ENCODE measurements at regions not wholly inside any gene's neighbourhood (a gene's known extent, or its start where the extent isn't known, plus 50 kb on each side); places are given as distances from the start of the nearest gene placed in this dataset.

- POLR2A ChIA-PET, result no interaction called here
- intact Hi-C loops (cut with DNase I, micrococcal nuclease), result no loop called here
- TF ChIP-seq CTCF (IDR thresholded peaks at IDR 0.05), result no peak
- H3K27ac ChIP-seq (ENCODE audit: low read depth in 1 of 2, low read length in 2 of 2), result no peak overlapping the region
- no peak overlapping the region for H3K4me3 ChIP-seq (ENCODE audit: low read length)
- H3K27ac Mint-ChIP-seq, result no peak overlapping the region
- H3K4me1 ChIP-seq (ENCODE audit: insufficient read depth, low read length), result no peaks in the 10 kb centered on the region
- ATAC-seq (ENCODE audit: poor library complexity), result no peak
- H3K36me3 Mint-ChIP-seq (ENCODE audit: low read depth), result no peaks in the 10 kb centered on the region
- H3K27me3 ChIP-seq (ENCODE audit: control insufficient read depth in 1 of 2, insufficient read depth in 2 of 2, low read length in 2 of 2), result no peaks in the 10 kb centered on the region
- H3K4me1 Mint-ChIP-seq (ENCODE audit: low read depth), result no peaks in the 10 kb centered on the region
- no peaks in the 10 kb centered on the region for H3K36me3 ChIP-seq (ENCODE audit: insufficient read depth, low read length)
- DNase-seq, result no peak
- CTCF ChIA-PET, result no interaction called here
- no peak overlapping the region for H3K4me3 Mint-ChIP-seq
- no peaks in the 10 kb centered on the region for H3K27me3 Mint-ChIP-seq
- no peaks in the 10 kb centered on the region for H3K9me3 ChIP-seq (ENCODE audit: control insufficient read depth in 1 of 2, insufficient read depth in 1 of 2, low read length in 2 of 2)
- no peaks in the 10 kb centered on the region for H3K9me3 Mint-ChIP-seq
Measured at GRCh38 chr15:46317029-46317428, 682.2 kb downstream of the SQOR start.

GRCh38 chr15:46322753-46323152, 687.9 kb downstream of the SQOR start:
- no peak for TF ChIP-seq CTCF (IDR thresholded peaks at IDR 0.05)
- no peak for DNase-seq
- POLR2A ChIA-PET, result no interaction called here
- Histone ChIP-seq H3K27ac (ENCODE audit: low read depth in 1 of 2, low read length in 2 of 2) (no peak overlapping the region), H3K4me1 (ENCODE audit: insufficient read depth, low read length) (no peaks in the 10 kb centered on the region), H3K36me3 (ENCODE audit: insufficient read depth, low read length) (no peaks in the 10 kb centered on the region), H3K27me3 (ENCODE audit: control insufficient read depth in 1 of 2, insufficient read depth in 2 of 2, low read length in 2 of 2) (no peaks in the 10 kb centered on the region), H3K4me3 (ENCODE audit: low read length) (no peak overlapping the region), H3K9me3 (ENCODE audit: control insufficient read depth in 1 of 2, insufficient read depth in 1 of 2, low read length in 2 of 2) (no peaks in the 10 kb centered on the region)
- H3K36me3 Mint-ChIP-seq (ENCODE audit: low read depth), result no peaks in the 10 kb centered on the region
- no peaks in the 10 kb centered on the region for H3K9me3 Mint-ChIP-seq
- no peak overlapping the region for H3K4me3 Mint-ChIP-seq
- intact Hi-C loops (cut with DNase I, micrococcal nuclease), result no loop called here
- no peaks in the 10 kb centered on the region for H3K4me1 Mint-ChIP-seq (ENCODE audit: low read depth)
- ATAC-seq (ENCODE audit: poor library complexity), result no peak
- CTCF ChIA-PET, result no interaction called here
- H3K27ac Mint-ChIP-seq, result no peak overlapping the region
- no peaks in the 10 kb centered on the region for H3K27me3 Mint-ChIP-seq

DNA sequence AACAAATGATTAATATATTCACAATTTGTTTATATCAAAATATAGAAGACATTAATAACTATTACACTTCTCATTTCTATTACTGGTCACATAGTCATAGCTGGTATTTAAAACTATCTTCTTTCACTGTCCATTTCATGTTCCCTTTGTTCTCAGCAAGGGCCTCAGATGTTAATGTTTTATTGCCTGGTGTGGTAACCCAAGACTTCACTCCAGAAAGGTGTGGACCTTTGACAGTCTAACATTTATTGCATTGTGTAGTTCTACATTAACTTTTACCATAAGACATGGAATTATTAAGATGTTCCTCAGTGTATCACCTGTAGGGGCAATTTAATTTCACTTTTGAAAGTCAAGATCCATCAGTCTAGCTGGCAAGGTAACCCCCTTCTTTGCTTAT, 691.3 kb downstream of the SQOR start:
- DNase-seq (no peak), ATAC-seq (ENCODE audit: poor library complexity) (no peak)
- Mint-ChIP-seq H3K27ac (no peak overlapping the region), H3K27me3 (no peaks in the 10 kb centered on the region), H3K9me3 (peaks cover 3% of the 10 kb centered on the region), H3K4me1 (ENCODE audit: low read depth) (no peaks in the 10 kb centered on the region), H3K36me3 (ENCODE audit: low read depth) (no peaks in the 10 kb centered on the region), H3K4me3 (no peak overlapping the region)
- POLR2A ChIA-PET, result no interaction called here
- H3K27me3 ChIP-seq (ENCODE audit: control insufficient read depth in 1 of 2, insufficient read depth in 2 of 2, low read length in 2 of 2), result no peaks in the 10 kb centered on the region
- intact Hi-C loops (cut with DNase I, micrococcal nuclease), result no loop called here
- H3K4me3 ChIP-seq (ENCODE audit: low read length), result no peak overlapping the region
- CTCF ChIA-PET, result no interaction called here
- H3K9me3 ChIP-seq (ENCODE audit: control insufficient read depth in 1 of 2, insufficient read depth in 1 of 2, low read length in 2 of 2), result no peaks in the 10 kb centered on the region
- no peaks in the 10 kb centered on the region for H3K36me3 ChIP-seq (ENCODE audit: insufficient read depth, low read length)
- TF ChIP-seq CTCF (IDR thresholded peaks at IDR 0.05), result no peak
- no peaks in the 10 kb centered on the region for H3K4me1 ChIP-seq (ENCODE audit: insufficient read depth, low read length)
- H3K27ac ChIP-seq (ENCODE audit: low read depth in 1 of 2, low read length in 2 of 2), result no peak overlapping the region

Data from CD4-positive, alpha-beta T cell (primary cell).